HCT116 (cell line): ENCODE measurements at regions not wholly inside any gene's neighbourhood (a gene's known extent, or its start where the extent isn't known, plus 50 kb on each side); places are given as distances from the start of the nearest gene placed in this dataset.

ENCODE experiments used
- ATAC-seq: fragments of 200-7000 bp; cut with Tn5 transposase; 2 replicates; pipeline ENCODE4 v1.9.1; 2020; ENCODE audit warnings: mild to moderate bottlenecking, moderate library complexity
- BruUV-seq: library from RNA; stranded (reverse); fragments of 400-500 nt; replicated peaks from 2 replicates; lab custom pipeline; 2021; lab: Mats Ljungman, UMichigan
- CTCF ChIA-PET: fragments of 300-600 bp; sonication (Branson Sonifier 250); formaldehyde crosslinking; loops from one replicate; lab custom pipeline; 2021; ENCODE audit warnings: antibody characterized with exemption; lab: Charles Lee
- POLR2A ChIA-PET: fragments of 300-600, 350-600 bp; sonication (Branson Sonifier 250); formaldehyde crosslinking; loops from one replicate; lab custom pipeline; 2021; ENCODE audit warnings: antibody characterized with exemption; lab: Charles Lee
- RAD21 ChIA-PET, 2 experiments: fragments of 300-600 bp; sonication (Branson Sonifier 250); formaldehyde crosslinking; loops; one replicate each; lab custom pipeline; 2023; ENCODE audit warnings: low total read pairs in 2 of 2; ENCODE audit not compliant: uncharacterized antibody in 2 of 2, unreplicated experiment in 2 of 2, low non-redundant PET in 1 of 2; lab: Charles Lee
- DNase-seq: peaks from one replicate; pipeline ENCODE4 v3.0.0-alpha.2; 2010; ENCODE audit warnings: low read depth, low spot score
- H2AFZ ChIP-seq: fragments of 200-600 bp; shearing (Covaris generic), sonication (generic); 2 replicates; pipeline ENCODE4 v1.6.1; 2017; ENCODE audit warnings: low read depth, mixed run types, mixed read lengths, antibody characterized with exemption, low read length; ENCODE audit not compliant: poor library complexity, severe bottlenecking
- H3K27ac ChIP-seq: 2 replicates; pipeline ENCODE4 v1.5.1; 2012; ENCODE audit warnings: low read depth, low read length
- H3K27me3 ChIP-seq: fragments of 200-600 bp; sonication (generic); 2 replicates; pipeline ENCODE4 v1.6.1; 2016; ENCODE audit warnings: mixed run types, low read length, mixed read lengths; ENCODE audit not compliant: insufficient read depth
- H3K36me3 ChIP-seq, 2 experiments: fragments of 200-500 bp in 1 of 2; fragments of 200-600 bp in 1 of 2; sonication (Bioruptor generic) in 1 of 2; sonication (generic) in 1 of 2; 2 replicates each; pipeline versions ENCODE4 v1.5.1 to v1.6.1; 2014 to 2016; ENCODE audit warnings: low read length in 2 of 2, inconsistent platforms in 1 of 2, mixed read lengths in 1 of 2, mixed run types in 1 of 2; ENCODE audit not compliant: insufficient read depth in 2 of 2, control insufficient read depth in 1 of 2
- H3K4me1 ChIP-seq, 2 experiments: fragments of 200-600 bp in 1 of 2; sonication (generic) in 1 of 2; 2 replicates each; pipeline versions ENCODE4 v1.5.1 to v1.6.1; 2012 to 2017; ENCODE audit warnings: low read length in 2 of 2, inconsistent platforms in 1 of 2, mild to moderate bottlenecking in 1 of 2, mixed read lengths in 1 of 2, mixed run types in 1 of 2, moderate library complexity in 1 of 2; ENCODE audit not compliant: insufficient read depth in 2 of 2, control insufficient read depth in 1 of 2
- H3K4me2 ChIP-seq: fragments of 200-600 bp; sonication (generic); 2 replicates; pipeline ENCODE4 v1.6.1; 2017; ENCODE audit warnings: mixed run types, low read length, mixed read lengths
- H3K4me3 ChIP-seq, 2 experiments: fragments of 200-600 bp in 1 of 2; sonication (generic) in 1 of 2; replicated peaks in 1 of 2; 2 replicates each; pipeline ENCODE4 v1.5.1; 2011 to 2016; ENCODE audit warnings: low read length in 2 of 2, control low read depth in 1 of 2, low read depth in 1 of 2, mild to moderate bottlenecking in 1 of 2, mixed read lengths in 1 of 2, mixed run types in 1 of 2
- H3K79me2 ChIP-seq: fragments of 200-600 bp; sonication (generic); 2 replicates; pipeline ENCODE4 v1.6.1; 2017; ENCODE audit warnings: mild to moderate bottlenecking, mixed run types, low read length, moderate library complexity, mixed read lengths; ENCODE audit not compliant: insufficient read depth
- H3K9ac ChIP-seq: fragments of 200-600 bp; sonication (generic); 2 replicates; pipeline ENCODE4 v1.6.1; 2016; ENCODE audit warnings: low read length, mixed read lengths
- H3K9me2 ChIP-seq: fragments of 200-600 bp; sonication (generic), shearing (Covaris generic); 2 replicates; pipeline ENCODE4 v1.6.1; 2017; ENCODE audit warnings: mixed run types, mild to moderate bottlenecking, moderate library complexity; ENCODE audit not compliant: insufficient read depth
- H3K9me3 ChIP-seq, 2 experiments: fragments of 200-500 bp in 1 of 2; fragments of 200-600 bp in 1 of 2; sonication (Bioruptor generic) in 1 of 2; sonication (generic) in 1 of 2; 2 replicates each; pipeline ENCODE4 v1.6.1; 2014 to 2017; ENCODE audit warnings: low read length in 2 of 2, mixed read lengths in 2 of 2, inconsistent platforms in 1 of 2, low read depth in 1 of 2, mild to moderate bottlenecking in 1 of 2, mixed run types in 1 of 2, moderate library complexity in 1 of 2; ENCODE audit not compliant: control insufficient read depth in 1 of 2, insufficient read depth in 1 of 2
- H4K20me1 ChIP-seq: fragments of 200-600 bp; sonication (generic), shearing (Covaris generic); 2 replicates; pipeline ENCODE4 v1.6.1; 2017; ENCODE audit warnings: mixed run types, mild to moderate bottlenecking, moderate library complexity; ENCODE audit not compliant: insufficient read depth
- ATF3 ChIP-seq: IDR thresholded peaks from 2 replicates; pipeline ENCODE4 v1.6.1; 2012
- CEBPB ChIP-seq: IDR thresholded peaks from 2 replicates; pipeline ENCODE4 v1.6.1; 2012; ENCODE audit warnings: low read depth
- EGR1 ChIP-seq: IDR thresholded peaks from 2 replicates; pipeline ENCODE4 v1.6.1; 2012; ENCODE audit warnings: low read depth
- EZH2 ChIP-seq: fragments of 200-600 bp; sonication (generic); IDR thresholded peaks from 2 replicates; pipeline ENCODE4 v1.6.1; 2017; ENCODE audit warnings: antibody characterized with exemption, mixed run types
- EZH2phosphoT487 ChIP-seq: fragments of 200-600 bp; IDR thresholded peaks from 2 replicates; pipeline ENCODE4 v1.6.1; 2018; ENCODE audit warnings: antibody characterized with exemption, borderline replicate concordance
- MAX ChIP-seq: IDR thresholded peaks from 2 replicates; pipeline ENCODE4 v1.6.1; 2012
- POLR2A ChIP-seq: IDR thresholded peaks from 2 replicates; pipeline ENCODE4 v1.7.0; 2011; ENCODE audit warnings: borderline replicate concordance; ENCODE audit not compliant: insufficient read depth, insufficient read length; ENCODE audit errors: extremely low read depth
- REST ChIP-seq: IDR thresholded peaks from 2 replicates; pipeline ENCODE4 v1.6.1; 2012; ENCODE audit warnings: low read depth
- SIN3A ChIP-seq: IDR thresholded peaks from 2 replicates; pipeline ENCODE4 v1.6.1; 2012; ENCODE audit warnings: low read depth
- SP1 ChIP-seq: IDR thresholded peaks from 2 replicates; pipeline ENCODE4 v1.6.1; 2012; ENCODE audit warnings: low read depth
- SRF ChIP-seq: IDR thresholded peaks from 2 replicates; pipeline ENCODE4 v1.6.1; 2012; ENCODE audit warnings: low read depth
- TCF7L2 ChIP-seq: IDR thresholded peaks from 2 replicates; pipeline ENCODE4 v1.7.0; 2011; ENCODE audit warnings: borderline replicate concordance, inconsistent platforms; ENCODE audit not compliant: insufficient read depth, insufficient read length; ENCODE audit errors: extremely low read depth
- ZFX ChIP-seq: fragments of 450-650 bp; IDR thresholded peaks from 2 replicates; pipeline ENCODE4 v1.6.1; 2017
- intact Hi-C: fragments of 100-400 bp; cut with micrococcal nuclease; formaldehyde crosslinking; loops from 2 replicates; pipeline ENCODE4 v1.10.0; 2022

GRCh38 chr21:16013570-16013969 is 283.8 kb downstream of the USP25 start:
- Histone ChIP-seq H3K4me1 (no peaks in the 10 kb centered on the region), H2AFZ (no peak overlapping the region), H3K9ac (no peak overlapping the region), H3K9me2 (no peaks in the 10 kb centered on the region), H4K20me1 (no peaks in the 10 kb centered on the region), H3K4me3 (no peak overlapping the region), H3K36me3 (no peaks in the 10 kb centered on the region), H3K27ac (no peak overlapping the region), H3K4me2 (no peak overlapping the region), H3K9me3 (peaks cover 0 to 6% of the 10 kb centered on the region in 2 experiments; a peak in 1 of 4 replicates), H3K79me2 (no peaks in the 10 kb centered on the region), H3K27me3 (no peaks in the 10 kb centered on the region)
- intact Hi-C loops: no loop called here
- DNase-seq (no peak), ATAC-seq (no peak)
- ChIA-PET RAD21 (no interaction called here), POLR2A (no interaction called here), CTCF (no interaction called here)
- no TSS peak for BruUV-seq
- no peak for TF ChIP-seq ATF3
- no peak for TF ChIP-seq POLR2A

GRCh38 chr21:16020878-16021277 is 291.1 kb downstream of the USP25 start:
- no TSS peak for BruUV-seq
- no peaks in the 10 kb centered on the region for H3K27me3 ChIP-seq
- no peak overlapping the region for H3K4me3 ChIP-seq
- no peaks in the 10 kb centered on the region for H4K20me1 ChIP-seq
- H3K27ac ChIP-seq: no peak overlapping the region
- no peaks in the 10 kb centered on the region for H3K9me2 ChIP-seq
- H3K79me2 ChIP-seq: no peaks in the 10 kb centered on the region
- H2AFZ ChIP-seq: no peak overlapping the region
- no peak for DNase-seq
- POLR2A ChIA-PET: no interaction called here
- no peaks in the 10 kb centered on the region for H3K4me1 ChIP-seq
- TF ChIP-seq EZH2phosphoT487 (no peak), SP1 (no peak), REST (no peak), SRF (no peak), CEBPB (no peak), SIN3A (no peak), EGR1 (no peak), MAX (no peak), EZH2 (no peak), TCF7L2 (no peak), ZFX (no peak)
- TF ChIP-seq, all 23 proteins: peak for 0
- RAD21 ChIA-PET: no interaction called here
- no peaks in the 10 kb centered on the region for H3K36me3 ChIP-seq
- CTCF ChIA-PET: no interaction called here
- ATAC-seq: no peak
- H3K9me3 ChIP-seq: peaks cover 0 to 3% of the 10 kb centered on the region in 2 experiments; a peak in 1 of 4 replicates
- intact Hi-C loops: no loop called here
- no peak overlapping the region for H3K4me2 ChIP-seq
- H3K9ac ChIP-seq: no peak overlapping the region
